ENCODE measurements at regions not wholly inside any gene's neighbourhood (a gene's known extent, or its start where the extent isn't known, plus 50 kb on each side); places are given as distances from the start of the nearest gene placed in this dataset.

GRCh38 chr19:30284209-30284608, 88.0 kb upstream of the ZNF536 start:
- TF ChIP-seq, protein P1, sequence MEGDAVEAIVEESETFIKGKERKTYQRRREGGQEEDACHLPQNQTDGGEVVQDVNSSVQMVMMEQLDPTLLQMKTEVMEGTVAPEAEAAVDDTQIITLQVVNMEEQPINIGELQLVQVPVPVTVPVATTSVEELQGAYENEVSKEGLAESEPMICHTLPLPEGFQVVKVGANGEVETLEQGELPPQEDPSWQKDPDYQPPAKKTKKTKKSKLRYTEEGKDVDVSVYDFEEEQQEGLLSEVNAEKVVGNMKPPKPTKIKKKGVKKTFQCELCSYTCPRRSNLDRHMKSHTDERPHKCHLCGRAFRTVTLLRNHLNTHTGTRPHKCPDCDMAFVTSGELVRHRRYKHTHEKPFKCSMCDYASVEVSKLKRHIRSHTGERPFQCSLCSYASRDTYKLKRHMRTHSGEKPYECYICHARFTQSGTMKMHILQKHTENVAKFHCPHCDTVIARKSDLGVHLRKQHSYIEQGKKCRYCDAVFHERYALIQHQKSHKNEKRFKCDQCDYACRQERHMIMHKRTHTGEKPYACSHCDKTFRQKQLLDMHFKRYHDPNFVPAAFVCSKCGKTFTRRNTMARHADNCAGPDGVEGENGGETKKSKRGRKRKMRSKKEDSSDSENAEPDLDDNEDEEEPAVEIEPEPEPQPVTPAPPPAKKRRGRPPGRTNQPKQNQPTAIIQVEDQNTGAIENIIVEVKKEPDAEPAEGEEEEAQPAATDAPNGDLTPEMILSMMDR (IDR thresholded peaks at IDR 0.05) = no peak
- no peak for TF ChIP-seq POLR2AphosphoS5 (IDR thresholded peaks at IDR 0.05)
